Osteocyte (in vitro differentiated cells): ENCODE measurements at regions not wholly inside any gene's neighbourhood (a gene's known extent, or its start where the extent isn't known, plus 50 kb on each side); places are given as distances from the start of the nearest gene placed in this dataset.

Experiments used
- DNase-seq: peaks from one replicate; pipeline ENCODE4 v3.0.0; 2021; ENCODE audit warnings: mixed read lengths; ENCODE audit not compliant: unreplicated experiment; ENCODE audit errors: extremely low spot score
- H3K27ac Mint-ChIP-seq: one replicate; pipeline ENCODE4 v1.8.0; 2021; ENCODE audit warnings: mild to moderate bottlenecking, mixed read lengths; ENCODE audit not compliant: unreplicated experiment
- H3K27me3 Mint-ChIP-seq: one replicate; pipeline ENCODE4 v1.8.0; 2021; ENCODE audit warnings: mixed read lengths; ENCODE audit not compliant: unreplicated experiment
- H3K36me3 Mint-ChIP-seq: one replicate; pipeline ENCODE4 v1.8.0; 2021; ENCODE audit warnings: mixed read lengths; ENCODE audit not compliant: unreplicated experiment
- H3K4me1 Mint-ChIP-seq: one replicate; pipeline ENCODE4 v1.8.0; 2021; ENCODE audit warnings: mixed read lengths; ENCODE audit not compliant: unreplicated experiment
- H3K4me3 Mint-ChIP-seq: one replicate; pipeline ENCODE4 v1.8.0; 2021; ENCODE audit warnings: mild to moderate bottlenecking, moderate library complexity, mixed read lengths; ENCODE audit not compliant: unreplicated experiment
- H3K9me3 Mint-ChIP-seq: one replicate; pipeline ENCODE4 v1.8.0; 2021; ENCODE audit warnings: mixed read lengths; ENCODE audit not compliant: unreplicated experiment
- TF ChIP-seq, protein P1 (sequence below): fragments of 200-600 bp; sonication (generic); IDR thresholded peaks from 2 replicates; pipeline ENCODE4 v1.5.0; 2021; ENCODE audit warnings: antibody characterized with exemption, mild to moderate bottlenecking, moderate library complexity

DNA sequence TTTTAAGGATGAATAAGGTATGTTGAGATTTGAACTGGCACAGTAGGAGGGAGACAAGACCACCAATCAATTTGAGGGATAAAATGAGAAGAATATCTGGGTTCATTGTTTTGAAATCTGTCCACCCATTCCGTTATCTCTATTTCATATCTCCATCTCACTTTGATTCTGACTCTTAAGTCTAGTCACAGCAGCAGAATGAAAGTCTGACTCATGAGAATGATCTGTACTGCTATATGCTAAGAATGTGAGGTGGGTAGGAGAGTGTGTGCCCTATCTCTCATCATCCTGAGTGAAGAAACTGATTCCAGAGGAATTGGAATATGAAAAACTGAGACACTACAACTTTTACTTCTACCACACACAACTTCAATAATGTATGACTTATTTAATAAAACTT, 1994.5 kb upstream of the PIK3C3 start:
- Mint-ChIP-seq H3K36me3 (no peaks in the 10 kb centered on the region), H3K9me3 (no peaks in the 10 kb centered on the region), H3K4me3 (no peak overlapping the region), H3K27me3 (no peaks in the 10 kb centered on the region), H3K4me1 (peaks cover 13% of the 10 kb centered on the region), H3K27ac (no peak overlapping the region)
- DNase-seq, result no peak
- TF ChIP-seq, protein P1, sequence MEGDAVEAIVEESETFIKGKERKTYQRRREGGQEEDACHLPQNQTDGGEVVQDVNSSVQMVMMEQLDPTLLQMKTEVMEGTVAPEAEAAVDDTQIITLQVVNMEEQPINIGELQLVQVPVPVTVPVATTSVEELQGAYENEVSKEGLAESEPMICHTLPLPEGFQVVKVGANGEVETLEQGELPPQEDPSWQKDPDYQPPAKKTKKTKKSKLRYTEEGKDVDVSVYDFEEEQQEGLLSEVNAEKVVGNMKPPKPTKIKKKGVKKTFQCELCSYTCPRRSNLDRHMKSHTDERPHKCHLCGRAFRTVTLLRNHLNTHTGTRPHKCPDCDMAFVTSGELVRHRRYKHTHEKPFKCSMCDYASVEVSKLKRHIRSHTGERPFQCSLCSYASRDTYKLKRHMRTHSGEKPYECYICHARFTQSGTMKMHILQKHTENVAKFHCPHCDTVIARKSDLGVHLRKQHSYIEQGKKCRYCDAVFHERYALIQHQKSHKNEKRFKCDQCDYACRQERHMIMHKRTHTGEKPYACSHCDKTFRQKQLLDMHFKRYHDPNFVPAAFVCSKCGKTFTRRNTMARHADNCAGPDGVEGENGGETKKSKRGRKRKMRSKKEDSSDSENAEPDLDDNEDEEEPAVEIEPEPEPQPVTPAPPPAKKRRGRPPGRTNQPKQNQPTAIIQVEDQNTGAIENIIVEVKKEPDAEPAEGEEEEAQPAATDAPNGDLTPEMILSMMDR, result no peak

DNA sequence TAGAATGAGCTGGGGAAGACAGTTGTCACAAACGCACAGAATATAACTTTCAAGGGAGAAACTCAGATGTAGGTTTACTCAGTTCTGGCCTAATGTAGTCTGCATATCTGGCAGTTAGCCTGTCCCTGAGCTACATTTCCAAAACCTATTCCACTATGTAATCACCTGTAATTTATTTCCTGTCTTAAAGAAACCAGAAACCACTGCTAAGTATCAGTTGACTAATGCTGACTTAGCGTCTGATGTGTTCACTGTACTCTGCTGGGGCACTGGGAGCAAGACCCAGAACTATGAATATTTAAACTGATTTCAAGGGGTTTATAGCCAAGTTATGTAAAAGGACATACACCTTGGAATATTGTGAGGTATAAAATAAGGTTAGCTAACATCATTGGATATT, 1995.2 kb upstream of the PIK3C3 start:
- no peak overlapping the region for H3K4me3 Mint-ChIP-seq
- DNase-seq, result no peak
- H3K4me1 Mint-ChIP-seq, result peaks cover 13% of the 10 kb centered on the region
- no peak overlapping the region for H3K27ac Mint-ChIP-seq
- H3K9me3 Mint-ChIP-seq, result no peaks in the 10 kb centered on the region
- H3K36me3 Mint-ChIP-seq, result no peaks in the 10 kb centered on the region
- no peaks in the 10 kb centered on the region for H3K27me3 Mint-ChIP-seq
- TF ChIP-seq, protein P1, result no peak

DNA sequence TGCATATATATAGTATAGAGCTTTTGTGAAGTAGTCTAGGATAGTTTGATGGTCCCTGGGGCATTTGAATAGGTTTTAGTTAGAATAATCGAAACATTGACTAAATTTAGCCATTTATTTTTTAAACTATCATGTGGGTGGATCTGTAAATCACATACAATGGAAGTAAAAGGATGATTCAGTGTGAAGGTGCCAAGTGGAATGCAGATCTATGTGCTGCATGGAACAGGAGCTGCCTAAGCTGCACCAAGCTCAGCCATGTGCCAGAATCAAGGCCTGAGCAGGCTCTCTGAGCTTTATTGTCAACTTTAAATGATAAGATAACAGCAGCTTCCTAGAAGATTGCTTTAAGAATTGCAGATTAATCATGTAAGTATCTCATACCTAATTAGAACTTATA, 1996.2 kb upstream of the PIK3C3 start:
- Mint-ChIP-seq H3K4me3 (no peak overlapping the region), H3K9me3 (no peaks in the 10 kb centered on the region), H3K36me3 (no peaks in the 10 kb centered on the region), H3K27me3 (no peaks in the 10 kb centered on the region), H3K27ac (no peak overlapping the region), H3K4me1 (peaks cover 13% of the 10 kb centered on the region)
- no peak for DNase-seq
- TF ChIP-seq, protein P1, result no peak

DNA sequence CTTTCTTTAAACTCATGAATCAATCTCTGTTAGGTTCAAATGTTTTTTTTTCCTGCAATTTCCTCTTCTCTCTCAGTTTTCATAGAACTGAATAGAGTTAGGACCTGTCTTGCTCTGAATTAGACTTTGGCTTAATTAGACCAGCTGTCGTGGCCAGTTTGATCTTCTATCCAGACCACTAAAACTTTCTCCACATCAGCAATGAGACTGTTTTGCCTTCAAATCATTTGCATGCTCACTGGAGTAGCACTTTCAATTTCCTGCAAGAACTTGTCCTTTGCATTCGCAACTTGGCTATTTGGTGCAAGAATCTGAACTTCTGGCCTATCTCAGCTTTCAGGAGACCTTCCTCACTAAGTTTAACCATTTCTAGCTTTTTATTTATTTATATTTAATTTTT, 2002.2 kb upstream of the PIK3C3 start:
- no peak overlapping the region for H3K4me3 Mint-ChIP-seq
- H3K4me1 Mint-ChIP-seq, result no peaks in the 10 kb centered on the region
- DNase-seq, result no peak
- TF ChIP-seq, protein P1, result no peak
- H3K27me3 Mint-ChIP-seq, result no peaks in the 10 kb centered on the region
- no peaks in the 10 kb centered on the region for H3K9me3 Mint-ChIP-seq
- no peak overlapping the region for H3K27ac Mint-ChIP-seq
- H3K36me3 Mint-ChIP-seq, result no peaks in the 10 kb centered on the region

DNA sequence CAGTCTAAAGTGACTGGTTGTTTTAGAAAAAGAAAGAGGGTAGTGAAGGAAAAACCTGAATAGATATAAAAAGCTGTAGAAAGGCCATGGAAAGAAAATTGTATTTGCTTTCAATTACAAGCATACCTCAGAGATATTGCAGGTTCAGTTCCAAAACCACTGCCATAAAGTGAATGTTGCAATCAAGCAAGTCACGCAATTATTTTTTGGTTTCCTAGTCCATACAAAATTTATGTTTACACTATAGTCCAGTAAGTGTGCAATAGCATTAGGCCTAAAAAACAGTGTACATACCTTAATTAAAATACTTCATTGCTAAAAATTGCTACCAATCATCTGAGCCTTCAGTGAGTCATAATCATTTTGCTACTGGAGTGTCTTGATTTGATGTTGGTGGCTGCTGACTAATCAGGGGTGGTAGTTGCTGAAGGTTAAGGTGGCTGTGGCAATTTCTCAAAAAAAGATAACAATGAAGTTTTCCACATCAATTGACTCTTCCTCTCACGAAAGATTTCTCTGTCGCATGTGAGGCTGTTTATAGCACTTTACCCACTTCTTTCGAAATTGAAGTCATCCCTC, 2003.8 kb upstream of the PIK3C3 start:
- Mint-ChIP-seq H3K9me3 (no peaks in the 10 kb centered on the region), H3K4me1 (peaks cover 10% of the 10 kb centered on the region), H3K27me3 (no peaks in the 10 kb centered on the region), H3K36me3 (no peaks in the 10 kb centered on the region), H3K4me3 (no peak overlapping the region), H3K27ac (no peak overlapping the region)
- TF ChIP-seq, protein P1, result no peak
- no peak for DNase-seq
